Inflammatory macrophage treated with lipopolysaccharide for 4 hours (primary cell): ENCODE measurements at regions not wholly inside any gene's neighbourhood (a gene's known extent, or its start where the extent isn't known, plus 50 kb on each side); places are given as distances from the start of the nearest gene placed in this dataset.

Experiments used
- DNase-seq: peaks from one replicate; pipeline ENCODE4 v3.0.0-alpha.2; 2020

GRCh38 chr10:110442746-110443145, 55.0 kb upstream of the DUSP5 start:
- no peak for DNase-seq

DNA sequence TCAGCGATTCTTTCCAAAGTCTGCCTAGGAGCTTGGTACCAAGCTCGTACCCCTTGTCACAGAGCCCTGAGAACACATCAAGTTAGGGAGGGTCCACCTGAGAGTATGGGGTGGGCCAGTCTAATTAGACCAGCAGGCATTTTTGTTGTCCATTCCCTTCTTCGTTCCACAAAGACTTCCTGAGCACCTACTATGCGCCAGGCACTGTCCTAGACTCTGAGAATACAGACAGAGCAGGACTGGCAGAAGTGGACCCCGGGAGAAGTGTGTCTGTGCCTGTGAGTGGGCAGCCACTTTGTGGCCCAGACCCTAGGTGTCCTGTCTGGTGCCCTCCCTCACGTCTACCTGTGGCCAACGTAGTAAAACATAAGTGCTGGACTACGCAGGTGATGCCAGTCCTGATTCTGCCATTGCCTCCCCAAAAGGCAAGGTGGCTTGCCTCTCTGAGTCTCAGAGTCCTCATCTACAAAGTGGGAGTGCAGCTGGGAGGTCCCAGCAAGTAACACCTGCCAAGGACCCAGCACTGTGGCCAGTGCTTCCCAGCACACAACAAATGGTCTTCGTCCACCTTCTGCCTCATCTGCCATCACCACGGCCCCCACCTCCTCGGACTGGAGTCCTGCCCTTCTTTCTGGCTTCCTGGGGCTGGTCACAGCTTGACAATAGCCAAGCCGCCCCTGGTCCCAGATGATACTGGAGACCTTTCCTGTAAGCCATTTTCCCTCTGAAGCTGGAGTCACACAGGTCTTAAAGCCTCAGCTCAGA, 54.3 kb upstream of the DUSP5 start:
- no peak for DNase-seq

DNA sequence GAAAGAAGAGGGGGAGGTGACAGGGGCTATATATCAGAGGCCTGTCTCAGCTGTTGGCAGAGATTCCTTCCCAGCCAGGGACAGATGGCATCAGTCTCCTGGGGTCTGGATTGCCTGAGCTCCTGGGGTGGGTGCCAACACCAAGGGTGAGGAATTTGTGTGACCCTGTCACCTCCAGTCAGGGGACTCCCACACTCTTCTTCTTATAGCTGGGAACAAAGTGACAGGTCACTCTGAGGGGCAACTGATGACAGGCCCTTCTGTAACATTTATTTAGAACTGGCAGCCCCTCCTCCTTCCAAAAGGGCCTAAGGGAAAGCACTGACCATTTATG, 53.7 kb upstream of the DUSP5 start:
- no peak for DNase-seq

GRCh38 chr10:110445871-110446270, 51.8 kb upstream of the DUSP5 start:
- no peak for DNase-seq

DNA sequence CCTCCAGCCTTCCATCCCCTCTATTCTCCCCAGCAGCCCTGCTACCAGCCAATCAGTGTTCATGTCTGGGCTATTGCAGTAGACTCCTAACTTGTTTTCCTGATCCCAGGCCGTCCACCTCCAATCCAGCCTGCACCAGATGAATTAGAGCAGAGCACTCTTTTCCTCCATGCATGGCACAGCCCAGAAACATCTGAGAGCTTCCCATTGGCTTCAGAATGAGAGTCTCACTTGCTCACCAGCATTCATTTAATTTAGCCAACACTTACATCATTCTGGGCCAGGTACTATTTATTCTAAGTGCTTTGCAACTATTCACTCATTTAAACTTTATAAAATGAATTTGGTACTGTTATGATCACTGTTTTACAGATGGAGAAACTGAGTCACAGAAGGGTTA, 51.4 kb upstream of the DUSP5 start:
- DNase-seq = no peak

GRCh38 chr10:110446954-110447608, 50.6 kb upstream of the DUSP5 start:
- DNase-seq = peak; percentile 59

DNA sequence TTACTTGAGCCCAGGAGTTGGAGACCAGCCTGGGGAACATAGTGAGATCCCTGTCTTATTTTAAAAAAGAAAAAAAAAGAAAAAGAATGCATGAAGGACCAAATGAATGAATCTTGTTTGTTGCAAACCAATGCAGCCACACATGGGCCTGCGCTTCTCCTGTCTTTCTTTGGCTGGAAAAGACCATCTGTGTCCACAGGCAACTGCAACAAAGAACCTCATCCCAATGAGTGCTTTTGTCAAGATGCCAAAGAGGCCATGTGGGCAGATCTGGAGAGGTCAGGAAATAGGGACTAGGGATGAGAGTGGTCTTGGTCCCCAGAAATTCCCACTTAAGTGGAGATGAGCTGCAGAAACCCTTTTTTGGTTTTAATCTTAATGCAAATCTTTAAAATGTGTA, 49.8 kb upstream of the DUSP5 start:
- DNase-seq = no peak
